ENCODE measurements at regions not wholly inside any gene's neighbourhood (a gene's known extent, or its start where the extent isn't known, plus 50 kb on each side); places are given as distances from the start of the nearest gene placed in this dataset.

- no peak overlapping the region for H3K4me2 ChIP-seq (ENCODE audit: control insufficient read depth, insufficient read depth)
- RAD21 ChIA-PET (ENCODE audit: unreplicated experiment), result no interaction called here
Measured at GRCh38 chr14:100660498-100660881, 66.2 kb upstream of the DLK1 start.

More at GRCh38 chr14:100660498-100660881, 66.2 kb upstream of the DLK1 start:
- Histone ChIP-seq H3K27ac (ENCODE audit: control insufficient read depth, insufficient read depth) (no peak overlapping the region), H3K27me3 (replicated peaks in 1 of 2; ENCODE audit: control insufficient read depth in 2 of 2, insufficient read depth in 2 of 2, low read length in 1 of 2) (no peaks in the 10 kb centered on the region), H3K4me3 (no peak overlapping the region), H3K9ac (ENCODE audit: control insufficient read depth, insufficient read depth, low read length) (no peak overlapping the region), H3K9me3 (replicated peaks; ENCODE audit: control insufficient read depth, insufficient read depth, low read length) (no peaks in the 10 kb centered on the region), H3K79me2 (ENCODE audit: control insufficient read depth, insufficient read depth, low read length) (no peaks in the 10 kb centered on the region), H4K20me1 (ENCODE audit: control insufficient read depth, insufficient read depth) (no peaks in the 10 kb centered on the region), H3K4me1 (ENCODE audit: control insufficient read depth, insufficient read depth, low read length) (no peaks in the 10 kb centered on the region), H2AFZ (ENCODE audit: control insufficient read depth, low read depth, low read length) (no peak overlapping the region), H3K36me3 (ENCODE audit: control insufficient read depth in 2 of 2, insufficient read depth in 2 of 2, low read length in 1 of 2) (no peaks in the 10 kb centered on the region)
- ChIA-PET SMC1A (ENCODE audit: uncharacterized antibody, unreplicated experiment) (no interaction called here), POLR2A (no interaction called here), CTCF (interaction anchor here (3.2 kb wide), 1 partner anchor 14 kb away, joined by 20 read pairs; no protein-coding TSS in a partner anchor)
- no peak for TF ChIP-seq MYB (IDR thresholded peaks at IDR 0.05; ENCODE audit: borderline replicate concordance, low read depth, low read length)
- TF ChIP-seq PAX8 (IDR thresholded peaks at IDR 0.05), result no peak
- TF ChIP-seq SP1 (IDR thresholded peaks at IDR 0.05; ENCODE audit: low read depth, low read length), result no peak
- TF ChIP-seq MTA2 (IDR thresholded peaks at IDR 0.05; ENCODE audit: low read depth), result no peak
- no peak for TF ChIP-seq TAF1 (IDR thresholded peaks at IDR 0.05; ENCODE audit: borderline replicate concordance, low read depth, low read length)
- no peak for TF ChIP-seq NFIC (IDR thresholded peaks at IDR 0.05; ENCODE audit: low read depth, low read length)
- TF ChIP-seq BACH1 (IDR thresholded peaks at IDR 0.05; ENCODE audit: borderline replicate concordance), result no peak
- no peak for TF ChIP-seq EP300 (IDR thresholded peaks at IDR 0.05; ENCODE audit: borderline replicate concordance in 1 of 2, control insufficient read depth in 1 of 2, low read depth in 2 of 2, low read length in 2 of 2)
- TF ChIP-seq RBBP5 (conservative IDR thresholded peaks at IDR 0.05), result no peak
- no peak for TF ChIP-seq NFYB (IDR thresholded peaks at IDR 0.05; ENCODE audit: insufficient read depth, low read depth, low read length)
- TF ChIP-seq SMC3 (IDR thresholded peaks at IDR 0.05; ENCODE audit: borderline replicate concordance, low read length), result no peak
- no peak for TF ChIP-seq ATF3 (IDR thresholded peaks at IDR 0.05; ENCODE audit: borderline replicate concordance, extremely low read depth, low read depth, low read length)
- no peak for TF ChIP-seq CBFB (IDR thresholded peaks at IDR 0.05; ENCODE audit: low read depth)
- TF ChIP-seq POLR2AphosphoS2 (IDR thresholded peaks at IDR 0.05; ENCODE audit: low read depth, low read length), result no peak
- no peak for TF ChIP-seq TCF7 (IDR thresholded peaks at IDR 0.05; ENCODE audit: borderline replicate concordance)
- intact Hi-C loops (cut with micrococcal nuclease; ENCODE audit: unreplicated experiment), result no loop called here
- in situ Hi-C loops (cut with MboI), result no loop called here
- FAIRE-seq, result no peak
- ATAC-seq, result no peak
- no peak for DNase-seq (ENCODE audit: low read depth, low spot score)
- BruUV-seq (replicated peaks), result no TSS peak
- 49% methylated on average over 6 of the region's 6 CpGs for WGBS (ENCODE audit: insufficient coverage, insufficient replicate concordance, low lambda C conversion rate, missing lambda C conversion rate)
